ENCODE measurements at regions not wholly inside any gene's neighbourhood (a gene's known extent, or its start where the extent isn't known, plus 50 kb on each side); places are given as distances from the start of the nearest gene placed in this dataset.

- no peak for DNase-seq (ENCODE audit: low read depth, low spot score)
Observed at GRCh38 chr4:34010751-34011519, 2233.4 kb downstream of the ARAP2 start.

GRCh38 chr4:34035225-34035624, 2209.1 kb downstream of the ARAP2 start:
- H3K4me3 ChIP-seq (ENCODE audit: low read length): no peak overlapping the region

More at GRCh38 chr4:34010751-34011519, 2233.4 kb downstream of the ARAP2 start:
- no peak overlapping the region for H3K4me3 ChIP-seq (ENCODE audit: low read length)

GRCh38 chr4:34037280-34037679, 2207.0 kb downstream of the ARAP2 start:
- DNase-seq (ENCODE audit: low read depth, low spot score): no peak
- H3K4me3 ChIP-seq (ENCODE audit: low read length): no peak overlapping the region

More at GRCh38 chr4:34035225-34035624, 2209.1 kb downstream of the ARAP2 start:
- no peak for DNase-seq (ENCODE audit: low read depth, low spot score)

GRCh38 chr4:34039766-34040165, 2204.5 kb downstream of the ARAP2 start:
- DNase-seq (ENCODE audit: low read depth, low spot score): no peak

GRCh38 chr4:34043131-34043530, 2201.2 kb downstream of the ARAP2 start:
- no peak overlapping the region for H3K4me3 ChIP-seq (ENCODE audit: low read length)
- DNase-seq (ENCODE audit: low read depth, low spot score): no peak

More at GRCh38 chr4:34039766-34040165, 2204.5 kb downstream of the ARAP2 start:
- H3K4me3 ChIP-seq (ENCODE audit: low read length): no peak overlapping the region

GRCh38 chr4:34046580-34046979, 2197.7 kb downstream of the ARAP2 start:
- no peak overlapping the region for H3K4me3 ChIP-seq (ENCODE audit: low read length)
- no peak for DNase-seq (ENCODE audit: low read depth, low spot score)

- no peak overlapping the region for H3K4me3 ChIP-seq (ENCODE audit: low read length)
- DNase-seq (ENCODE audit: low read depth, low spot score): no peak
Observed at GRCh38 chr4:34047363-34047762, 2197.0 kb downstream of the ARAP2 start.

GRCh38 chr4:34066126-34066525, 2178.2 kb downstream of the ARAP2 start:
- DNase-seq (ENCODE audit: low read depth, low spot score): no peak
- H3K4me3 ChIP-seq (ENCODE audit: low read length): no peak overlapping the region

- no peak overlapping the region for H3K4me3 ChIP-seq (ENCODE audit: low read length)
- DNase-seq (ENCODE audit: low read depth, low spot score): no peak
Observed at GRCh38 chr4:34091451-34091850, 2152.9 kb downstream of the ARAP2 start.

- H3K4me3 ChIP-seq (ENCODE audit: low read length): no peak overlapping the region
- DNase-seq (ENCODE audit: low read depth, low spot score): no peak
Observed at GRCh38 chr4:34094114-34094513, 2150.2 kb downstream of the ARAP2 start.

GRCh38 chr4:34105311-34105710, 2139.0 kb downstream of the ARAP2 start:
- no peak overlapping the region for H3K4me3 ChIP-seq (ENCODE audit: low read length)
- DNase-seq (ENCODE audit: low read depth, low spot score): no peak

GRCh38 chr4:34108391-34108790, 2135.9 kb downstream of the ARAP2 start:
- DNase-seq (ENCODE audit: low read depth, low spot score): no peak
- H3K4me3 ChIP-seq (ENCODE audit: low read length): no peak overlapping the region

GRCh38 chr4:34112573-34112972, 2131.7 kb downstream of the ARAP2 start:
- DNase-seq (ENCODE audit: low read depth, low spot score): no peak
- H3K4me3 ChIP-seq (ENCODE audit: low read length): no peak overlapping the region

GRCh38 chr4:34138385-34138784, 2105.9 kb downstream of the ARAP2 start:
- no peak overlapping the region for H3K4me3 ChIP-seq (ENCODE audit: low read length)
- no peak for DNase-seq (ENCODE audit: low read depth, low spot score)

GRCh38 chr4:34139346-34139745, 2105.0 kb downstream of the ARAP2 start:
- no peak overlapping the region for H3K4me3 ChIP-seq (ENCODE audit: low read length)
- no peak for DNase-seq (ENCODE audit: low read depth, low spot score)

- no peak for DNase-seq (ENCODE audit: low read depth, low spot score)
Observed at GRCh38 chr4:34148322-34148908, 2095.9 kb downstream of the ARAP2 start.

GRCh38 chr4:34157547-34157946, 2086.8 kb downstream of the ARAP2 start:
- DNase-seq (ENCODE audit: low read depth, low spot score): no peak
- no peak overlapping the region for H3K4me3 ChIP-seq (ENCODE audit: low read length)

More at GRCh38 chr4:34148322-34148908, 2095.9 kb downstream of the ARAP2 start:
- no peak overlapping the region for H3K4me3 ChIP-seq (ENCODE audit: low read length)

- no peak for DNase-seq (ENCODE audit: low read depth, low spot score)
- H3K4me3 ChIP-seq (ENCODE audit: low read length): no peak overlapping the region
Observed at GRCh38 chr4:34158878-34159277, 2085.4 kb downstream of the ARAP2 start.

GRCh38 chr4:34170946-34171345, 2073.4 kb downstream of the ARAP2 start:
- H3K4me3 ChIP-seq (ENCODE audit: low read length): no peak overlapping the region
- DNase-seq (ENCODE audit: low read depth, low spot score): no peak

GRCh38 chr4:34176609-34177008, 2067.7 kb downstream of the ARAP2 start:
- DNase-seq (ENCODE audit: low read depth, low spot score): no peak

GRCh38 chr4:34178476-34178875, 2065.8 kb downstream of the ARAP2 start:
- no peak for DNase-seq (ENCODE audit: low read depth, low spot score)

More at GRCh38 chr4:34176609-34177008, 2067.7 kb downstream of the ARAP2 start:
- no peak overlapping the region for H3K4me3 ChIP-seq (ENCODE audit: low read length)

More at GRCh38 chr4:34178476-34178875, 2065.8 kb downstream of the ARAP2 start:
- no peak overlapping the region for H3K4me3 ChIP-seq (ENCODE audit: low read length)
